GM23338 (cell line): ENCODE measurements at regions not wholly inside any gene's neighbourhood (a gene's known extent, or its start where the extent isn't known, plus 50 kb on each side); places are given as distances from the start of the nearest gene placed in this dataset.

Source experiments
- CREB1 ChIP-seq: fragments of 250-450 bp; sonication (Bioruptor Pico); IDR thresholded peaks from 2 replicates; pipeline ENCODE4 v1.5.0; 2020; ENCODE audit warnings: low read depth, mild to moderate bottlenecking, moderate library complexity
- CTCF ChIP-seq, 2 experiments: fragments of 200-600 bp in 1 of 2; sonication (generic) in 1 of 2; conservative IDR thresholded peaks; 2 replicates each; pipeline versions ENCODE4 v1.5.1 to v1.6.1; 2016 to 2017; ENCODE audit warnings: antibody characterized with exemption in 2 of 2, low read depth in 2 of 2, mild to moderate bottlenecking in 2 of 2, moderate library complexity in 1 of 2
- EZH2 ChIP-seq: fragments of 200-600 bp; sonication (generic); IDR thresholded peaks from one replicate; pipeline ENCODE4 v1.8.0; 2017; ENCODE audit warnings: antibody characterized with exemption, mild to moderate bottlenecking, low read depth; ENCODE audit not compliant: unreplicated experiment
- EZH2phosphoT487 ChIP-seq: fragments of 200-600 bp; sonication (generic); IDR thresholded peaks from one replicate; pipeline ENCODE4 v1.8.1; 2018; ENCODE audit warnings: antibody characterized with exemption; ENCODE audit not compliant: unreplicated experiment
- JUNB ChIP-seq: IDR thresholded peaks from one replicate; pipeline ENCODE4 v1.6.1; 2016; ENCODE audit warnings: antibody characterized with exemption; ENCODE audit not compliant: unreplicated experiment
- POLR2AphosphoS5 ChIP-seq: IDR thresholded peaks from 2 replicates; pipeline ENCODE4 v1.6.1; 2016; ENCODE audit warnings: antibody characterized with exemption, low read depth
- REST ChIP-seq: IDR thresholded peaks from one replicate; pipeline ENCODE4 v1.6.1; 2018; ENCODE audit warnings: antibody characterized with exemption; ENCODE audit not compliant: unreplicated experiment
- ZNF114 ChIP-seq: fragments of 250-450 bp; sonication (Bioruptor Pico); IDR thresholded peaks from 2 replicates; pipeline ENCODE4 v1.5.0; 2020; ENCODE audit warnings: mild to moderate bottlenecking, moderate library complexity

- TF ChIP-seq CTCF (conservative IDR thresholded peaks at IDR 0.05; ENCODE audit: low read depth in 2 of 2) (no peak), ZNF114 (no peak), REST (no peak), EZH2phosphoT487 (no peak), EZH2 (no peak), CREB1 (CRISPR knock-in tag) (no peak), POLR2AphosphoS5 (no peak), JUNB (no peak)
These were observed 80.9 kb downstream of the GJA1 start for GRCh38 chr6:121516331-121516730.
